B cell (primary cell): ENCODE measurements at regions not wholly inside any gene's neighbourhood (a gene's known extent, or its start where the extent isn't known, plus 50 kb on each side); places are given as distances from the start of the nearest gene placed in this dataset.

ENCODE experiments used
- ATAC-seq: fragments of 200-7000 bp; cut with Tn5 transposase; one replicate; pipeline ENCODE4 v1.10.0; 2021; ENCODE audit warnings: low read depth, mild to moderate bottlenecking, moderate number of reproducible peaks, moderate library complexity
- CTCF ChIA-PET: fragments of 350-600 bp; sonication (Branson Sonifier 250); formaldehyde crosslinking; loops from one replicate; lab custom pipeline; 2021; ENCODE audit warnings: antibody characterized with exemption, inconsistent platforms; lab: Charles Lee
- POLR2A ChIA-PET: fragments of 350-600 bp; sonication (Branson Sonifier 250); formaldehyde crosslinking; loops from one replicate; lab custom pipeline; 2021; ENCODE audit warnings: antibody characterized with exemption; lab: Charles Lee
- DNase-seq: peaks from one replicate; pipeline ENCODE4 v3.0.0; 2013
- H2AFZ ChIP-seq: 2 replicates; pipeline ENCODE4 v1.6.1; 2012; ENCODE audit warnings: mild to moderate bottlenecking, low read depth, low read length; ENCODE audit not compliant: insufficient read depth, poor library complexity, severe bottlenecking
- H3K27ac ChIP-seq, 2 donors: 1 replicate in 1 of 2; 2 replicates in 1 of 2; pipeline ENCODE4 v1.5.1; 2012 to 2013; ENCODE audit warnings: low read length in 2 of 2, mild to moderate bottlenecking in 2 of 2, moderate library complexity in 1 of 2
- H3K27me3 ChIP-seq, 4 experiments: fragments of 200-600 bp in 1 of 4; sonication (generic) in 1 of 4; replicated peaks in 1 of 4; 1 replicate in 2 of 4; 2 replicates in 2 of 4; pipeline versions ENCODE4 v1.6.1 to v1.7.0; 2013 to 2016; ENCODE audit warnings: low read length in 3 of 4, mild to moderate bottlenecking in 2 of 4, mixed read lengths in 1 of 4, moderate library complexity in 1 of 4; ENCODE audit not compliant: insufficient read depth in 4 of 4, control insufficient read depth in 3 of 4; ENCODE audit errors: control extremely low read depth in 1 of 4
- H3K36me3 ChIP-seq, 2 experiments: replicated peaks in 1 of 2; 1 replicate in 1 of 2; 2 replicates in 1 of 2; pipeline versions ENCODE4 v1.6.1 to v1.7.1; 2013; ENCODE audit warnings: low read length in 1 of 2; ENCODE audit not compliant: insufficient read depth in 2 of 2, control insufficient read depth in 1 of 2; ENCODE audit errors: control extremely low read depth in 1 of 2, extremely low read depth in 1 of 2
- H3K4me1 ChIP-seq, 2 donors: fragments of 200-600 bp in 1 of 2; sonication (generic) in 1 of 2; 1 replicate in 1 of 2; 2 replicates in 1 of 2; pipeline versions ENCODE4 v1.5.1 to v1.6.1; 2013 to 2017; ENCODE audit warnings: low read length in 2 of 2; ENCODE audit not compliant: control insufficient read depth in 2 of 2, insufficient read depth in 2 of 2
- H3K4me2 ChIP-seq: replicated peaks from 2 replicates; pipeline ENCODE3; 2012; ENCODE audit warnings: mild to moderate bottlenecking, low read depth, low read length; ENCODE audit not compliant: poor library complexity, severe bottlenecking
- H3K4me3 ChIP-seq, 5 experiments: fragments of 200-600 bp in 1 of 5; sonication (generic) in 1 of 5; 1 replicate in 3 of 5; 2 replicates in 2 of 5; pipeline versions ENCODE4 v1.5.1 to v1.7.0; 2011 to 2016; ENCODE audit warnings: low read length in 4 of 5, mild to moderate bottlenecking in 4 of 5, low read depth in 2 of 5, control low read depth in 1 of 5, moderate library complexity in 1 of 5; ENCODE audit not compliant: insufficient read depth in 1 of 5; ENCODE audit errors: control extremely low read depth in 1 of 5, extremely low read depth in 1 of 5
- H3K79me2 ChIP-seq: fragments of 200-600 bp; sonication (generic); one replicate; pipeline ENCODE4 v1.6.0; 2016; ENCODE audit warnings: low read length; ENCODE audit not compliant: control insufficient read depth, insufficient read depth
- H3K9ac ChIP-seq: fragments of 200-600 bp; sonication (generic); 2 replicates; pipeline ENCODE4 v1.6.1; 2017; ENCODE audit warnings: mild to moderate bottlenecking, low read length, moderate library complexity
- H3K9me3 ChIP-seq, 3 donors: one replicate each; pipeline versions ENCODE4 v1.6.1 to v1.7.1; 2013; ENCODE audit warnings: low read length in 2 of 3; ENCODE audit not compliant: control insufficient read depth in 2 of 3, insufficient read depth in 1 of 3; ENCODE audit errors: control extremely low read depth in 1 of 3
- H4K20me1 ChIP-seq: 2 replicates; pipeline ENCODE4 v1.6.0; 2012; ENCODE audit warnings: mild to moderate bottlenecking, low read length; ENCODE audit not compliant: insufficient read depth, control insufficient read depth, poor library complexity, severe bottlenecking
- H3K27ac Mint-ChIP-seq: one replicate; pipeline ENCODE4 v1.8.0; 2021; ENCODE audit warnings: mixed read lengths
- H3K27me3 Mint-ChIP-seq: one replicate; pipeline ENCODE4 v1.8.0; 2021; ENCODE audit warnings: mixed read lengths
- H3K4me1 Mint-ChIP-seq: one replicate; pipeline ENCODE4 v1.8.0; 2021; ENCODE audit warnings: mixed read lengths
- H3K4me3 Mint-ChIP-seq: one replicate; pipeline ENCODE4 v1.8.0; 2021; ENCODE audit warnings: mixed read lengths
- H3K9me3 Mint-ChIP-seq: one replicate; pipeline ENCODE4 v1.8.0; 2022; ENCODE audit warnings: mixed read lengths; ENCODE audit not compliant: insufficient read depth
- EZH2 ChIP-seq: IDR thresholded peaks from 2 replicates; pipeline ENCODE4 v1.6.1; 2012; ENCODE audit warnings: borderline replicate concordance, low read depth, mild to moderate bottlenecking, moderate library complexity, low read length; ENCODE audit not compliant: insufficient read depth, poor library complexity, severe bottlenecking
- WGBS: methylation state at CpG from one replicate; pipeline ENCODE4 v1.1.5; 2013; ENCODE audit warnings: missing lambda C conversion rate; ENCODE audit not compliant: insufficient coverage; 5-methylcytosine and 5-hydroxymethylcytosine counted together
- intact Hi-C: fragments of 100-400 bp; cut with micrococcal nuclease; formaldehyde crosslinking; loops from one replicate; pipeline ENCODE4 v1.10.0; 2022
- TF ChIP-seq, protein P1 (sequence below): fragments of 200-600 bp; IDR thresholded peaks from one replicate; pipeline ENCODE4 v1.8.0; 2022; ENCODE audit warnings: antibody characterized with exemption, mild to moderate bottlenecking

DNA sequence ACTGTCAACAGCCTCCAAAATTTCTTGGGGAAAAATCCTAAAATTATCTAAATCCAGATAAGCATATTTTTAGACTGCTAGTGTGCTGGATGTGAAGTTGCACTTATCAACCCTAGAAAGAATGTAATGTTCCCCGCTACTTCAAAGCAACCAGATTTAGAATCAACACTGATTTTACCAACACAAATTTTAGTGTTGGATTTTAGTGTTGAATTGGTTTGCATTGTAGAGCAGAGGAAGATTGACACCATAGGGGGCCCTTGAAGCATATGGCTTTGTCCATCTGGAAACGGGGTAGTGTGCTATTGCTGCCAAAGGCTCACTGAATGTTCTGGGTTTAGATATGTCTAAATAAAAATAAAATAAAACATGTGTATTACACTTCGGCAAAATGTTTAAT, 126.3 kb upstream of the EMCN start:
- no peak overlapping the region for H2AFZ ChIP-seq
- no peak overlapping the region for H3K4me3 Mint-ChIP-seq
- H3K27me3 ChIP-seq = no peaks in the 10 kb centered on the region
- no peak overlapping the region for H3K27ac ChIP-seq
- TF ChIP-seq EZH2 = no peak
- TF ChIP-seq, protein P1, sequence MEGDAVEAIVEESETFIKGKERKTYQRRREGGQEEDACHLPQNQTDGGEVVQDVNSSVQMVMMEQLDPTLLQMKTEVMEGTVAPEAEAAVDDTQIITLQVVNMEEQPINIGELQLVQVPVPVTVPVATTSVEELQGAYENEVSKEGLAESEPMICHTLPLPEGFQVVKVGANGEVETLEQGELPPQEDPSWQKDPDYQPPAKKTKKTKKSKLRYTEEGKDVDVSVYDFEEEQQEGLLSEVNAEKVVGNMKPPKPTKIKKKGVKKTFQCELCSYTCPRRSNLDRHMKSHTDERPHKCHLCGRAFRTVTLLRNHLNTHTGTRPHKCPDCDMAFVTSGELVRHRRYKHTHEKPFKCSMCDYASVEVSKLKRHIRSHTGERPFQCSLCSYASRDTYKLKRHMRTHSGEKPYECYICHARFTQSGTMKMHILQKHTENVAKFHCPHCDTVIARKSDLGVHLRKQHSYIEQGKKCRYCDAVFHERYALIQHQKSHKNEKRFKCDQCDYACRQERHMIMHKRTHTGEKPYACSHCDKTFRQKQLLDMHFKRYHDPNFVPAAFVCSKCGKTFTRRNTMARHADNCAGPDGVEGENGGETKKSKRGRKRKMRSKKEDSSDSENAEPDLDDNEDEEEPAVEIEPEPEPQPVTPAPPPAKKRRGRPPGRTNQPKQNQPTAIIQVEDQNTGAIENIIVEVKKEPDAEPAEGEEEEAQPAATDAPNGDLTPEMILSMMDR = no peak
- ChIA-PET POLR2A (no interaction called here), CTCF (no interaction called here)
- H4K20me1 ChIP-seq = no peaks in the 10 kb centered on the region
- no peaks in the 10 kb centered on the region for H3K4me1 ChIP-seq
- ATAC-seq (no peak), DNase-seq (no peak)
- no peaks in the 10 kb centered on the region for H3K9me3 ChIP-seq
- no peak overlapping the region for H3K4me2 ChIP-seq
- no CpG with 5 or more reads among the region's 3 CpGs for WGBS
- H3K36me3 ChIP-seq = no peaks in the 10 kb centered on the region
- no peaks in the 10 kb centered on the region for H3K79me2 ChIP-seq
- H3K27ac Mint-ChIP-seq = no peak overlapping the region
- no peak overlapping the region for H3K4me3 ChIP-seq
- no peaks in the 10 kb centered on the region for H3K4me1 Mint-ChIP-seq
- no peaks in the 10 kb centered on the region for H3K9me3 Mint-ChIP-seq
- H3K27me3 Mint-ChIP-seq = peaks cover 10% of the 10 kb centered on the region
- no peak overlapping the region for H3K9ac ChIP-seq
- intact Hi-C loops = no loop called here

DNA sequence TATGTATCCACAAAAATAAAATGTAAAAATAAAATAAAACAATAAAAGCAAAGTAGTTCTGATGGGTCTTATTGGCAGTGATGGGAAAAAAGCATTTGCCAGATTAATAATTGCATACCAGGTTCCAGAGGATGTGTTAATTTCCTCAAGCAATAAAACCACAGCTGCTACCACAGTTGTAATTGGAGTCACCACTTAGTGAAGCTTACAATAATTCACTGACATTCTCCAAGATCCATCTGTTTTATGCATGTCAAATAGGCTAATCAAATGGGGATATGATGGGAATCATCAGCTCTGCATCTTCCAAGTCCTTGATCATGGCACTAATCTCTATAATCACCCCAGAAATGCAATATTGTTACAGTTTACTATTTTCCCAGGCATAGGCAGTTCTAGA, 123.5 kb upstream of the EMCN start:
- TF ChIP-seq EZH2 = no peak
- TF ChIP-seq, protein P1 = no peak
- Histone ChIP-seq H4K20me1 (no peaks in the 10 kb centered on the region), H3K27ac (no peak overlapping the region), H3K4me1 (no peaks in the 10 kb centered on the region), H3K9me3 (no peaks in the 10 kb centered on the region), H3K27me3 (no peaks in the 10 kb centered on the region), H3K9ac (no peak overlapping the region), H3K4me2 (no peak overlapping the region), H2AFZ (no peak overlapping the region), H3K36me3 (no peaks in the 10 kb centered on the region), H3K4me3 (no peak overlapping the region), H3K79me2 (no peaks in the 10 kb centered on the region)
- peaks cover 13% of the 10 kb centered on the region for H3K27me3 Mint-ChIP-seq
- H3K4me3 Mint-ChIP-seq = no peak overlapping the region
- H3K9me3 Mint-ChIP-seq = peaks cover 2% of the 10 kb centered on the region
- no peak overlapping the region for H3K27ac Mint-ChIP-seq
- no peaks in the 10 kb centered on the region for H3K4me1 Mint-ChIP-seq
- CTCF ChIA-PET = no interaction called here
- POLR2A ChIA-PET = no interaction called here
- intact Hi-C loops = no loop called here
- ATAC-seq (no peak), DNase-seq (no peak)
